K562 (cell line): ENCODE measurements at regions not wholly inside any gene's neighbourhood (a gene's known extent, or its start where the extent isn't known, plus 50 kb on each side); places are given as distances from the start of the nearest gene placed in this dataset.

Experiments used
- ARID4B ChIP-seq: sonication (generic); formaldehyde crosslinking; IDR thresholded peaks from 2 replicates; pipeline ENCODE4 v1.8.0; 2022; ENCODE audit warnings: mild to moderate bottlenecking, missing genetic modification reagents
- EP400 ChIP-seq: fragments of 450-650 bp; IDR thresholded peaks from 2 replicates; pipeline ENCODE4 v1.6.1; 2017; ENCODE audit warnings: antibody characterized with exemption, mild to moderate bottlenecking, moderate library complexity
- GTF2A2 ChIP-seq: IDR thresholded peaks from 2 replicates; pipeline ENCODE4 v1.6.1; 2016; ENCODE audit warnings: mild to moderate bottlenecking, missing genetic modification characterization, missing compliant biosample characterization
- IRF9 ChIP-seq: fragments of 450-650 bp; IDR thresholded peaks from 2 replicates; pipeline ENCODE4 v1.6.1; 2016; ENCODE audit warnings: missing biosample characterization, missing genetic modification characterization
- RBM22 ChIP-seq: fragments of 200-400 bp; formaldehyde crosslinking; IDR thresholded peaks from 2 replicates; pipeline ENCODE4 v1.6.1; 2018; ENCODE audit warnings: low read length, low read depth; ENCODE audit not compliant: poor library complexity, severe bottlenecking
- ZBTB11 ChIP-seq, 3 experiments: fragments of 200-800 bp in 1 of 3; fragments of 250-450 bp in 1 of 3; fragments of 450-650 bp in 1 of 3; sonication (Bioruptor Pico) in 1 of 3; sonication (Bioruptor generic) in 1 of 3; formaldehyde crosslinking in 1 of 3; IDR thresholded peaks; 2 replicates each; pipeline versions ENCODE4 v1.6.1 to v1.8.0; 2016 to 2022; ENCODE audit warnings: mild to moderate bottlenecking in 2 of 3, missing genetic modification characterization in 2 of 3, missing compliant biosample characterization in 1 of 3, moderate library complexity in 1 of 3
- ZBTB40 ChIP-seq, 2 experiments: fragments of 450-650 bp in 1 of 2; sonication (generic) in 1 of 2; formaldehyde crosslinking in 1 of 2; IDR thresholded peaks; 2 replicates each; pipeline versions ENCODE4 v1.7.1 to v1.9.0; 2016 to 2022; ENCODE audit warnings: inconsistent platforms in 1 of 2, mild to moderate bottlenecking in 1 of 2, missing genetic modification reagents in 1 of 2

GRCh38 chr13:50668049-50668448 is 175.4 kb downstream of the DLEU7 start (continued):
- TF ChIP-seq ZBTB40 (IDR thresholded peaks at IDR 0.05) = no peak
- no peak for TF ChIP-seq ZBTB40 (CRISPR knock-in tag; IDR thresholded peaks at IDR 0.05)
- no peak for TF ChIP-seq ZBTB11 (CRISPR knock-in tag; IDR thresholded peaks at IDR 0.05)
- no peak for TF ChIP-seq RBM22
- TF ChIP-seq GTF2A2 (tag) = no peak
- TF ChIP-seq ARID4B = no peak
- TF ChIP-seq EP400 = no peak
- TF ChIP-seq IRF9 (tag) = no peak
